MM.1S (cell line): ENCODE measurements at regions not wholly inside any gene's neighbourhood (a gene's known extent, or its start where the extent isn't known, plus 50 kb on each side); places are given as distances from the start of the nearest gene placed in this dataset.

Experiments
- DNase-seq: peaks from one replicate; pipeline ENCODE4 v3.0.0-alpha.2; 2015
- H2AFZ ChIP-seq: fragments of 300-600 bp; sonication (generic); 2 replicates; pipeline ENCODE4 v1.6.0; 2016; ENCODE audit warnings: antibody characterized with exemption, low read length
- H3F3A ChIP-seq: fragments of 300-600 bp; sonication (generic); 2 replicates; pipeline ENCODE4 v1.6.1; 2016; ENCODE audit warnings: mild to moderate bottlenecking, antibody characterized with exemption, low read length, moderate library complexity, mixed read lengths; ENCODE audit not compliant: insufficient read depth
- H3K27ac ChIP-seq: fragments of 300-600 bp; sonication (generic); 2 replicates; pipeline ENCODE4 v1.5.1; 2016; ENCODE audit warnings: mild to moderate bottlenecking, low read length
- H3K27me3 ChIP-seq: fragments of 300-600 bp; sonication (generic); replicated peaks from 2 replicates; pipeline ENCODE4 v1.6.0; 2016; ENCODE audit warnings: low read length; ENCODE audit not compliant: insufficient read depth
- H3K36me3 ChIP-seq: fragments of 300-600 bp; sonication (generic); replicated peaks from 2 replicates; pipeline ENCODE4 v1.6.1; 2016; ENCODE audit warnings: mild to moderate bottlenecking, low read length, mixed read lengths; ENCODE audit not compliant: insufficient read depth
- H3K4me1 ChIP-seq: fragments of 300-600 bp; sonication (generic); 2 replicates; pipeline ENCODE4 v1.6.1; 2016; ENCODE audit warnings: low read length, mixed read lengths
- H3K4me2 ChIP-seq: fragments of 300-600 bp; sonication (generic); 2 replicates; pipeline ENCODE4 v1.6.0; 2016; ENCODE audit warnings: low read depth, low read length
- H3K4me3 ChIP-seq: fragments of 300-600 bp; sonication (generic); 2 replicates; pipeline ENCODE4 v1.5.1; 2016; ENCODE audit warnings: low read length, mixed read lengths
- H3K79me2 ChIP-seq: fragments of 300-600 bp; sonication (generic); 2 replicates; pipeline ENCODE4 v1.6.1; 2016; ENCODE audit warnings: mixed run types, low read length, mixed read lengths
- H3K9ac ChIP-seq: fragments of 300-600 bp; sonication (generic); 2 replicates; pipeline ENCODE4 v1.6.1; 2016; ENCODE audit warnings: low read length, mixed read lengths
- H3K9me2 ChIP-seq: fragments of 300-600 bp; sonication (generic); replicated peaks from 2 replicates; pipeline ENCODE4 v1.6.1; 2016; ENCODE audit warnings: mild to moderate bottlenecking, low read length, mixed read lengths; ENCODE audit not compliant: insufficient read depth
- H3K9me3 ChIP-seq: fragments of 300-600 bp; sonication (generic); replicated peaks from 2 replicates; pipeline ENCODE4 v1.6.1; 2016; ENCODE audit warnings: mild to moderate bottlenecking, low read length, mixed read lengths; ENCODE audit not compliant: insufficient read depth
- H4K20me1 ChIP-seq: fragments of 300-600 bp; sonication (generic); 2 replicates; pipeline ENCODE4 v1.6.1; 2016; ENCODE audit warnings: mild to moderate bottlenecking, low read length, moderate library complexity, mixed read lengths; ENCODE audit not compliant: insufficient read depth
- CTCF ChIP-seq: fragments of 300-600 bp; sonication (generic); IDR thresholded peaks from 2 replicates; pipeline ENCODE4 v1.5.1; 2016; ENCODE audit warnings: antibody characterized with exemption, low read length, mixed read lengths
- EZH2 ChIP-seq: fragments of 300-600 bp; sonication (generic); optimal IDR thresholded peaks from 2 replicates; pipeline ENCODE3; 2017; ENCODE audit warnings: low read depth, mild to moderate bottlenecking, antibody characterized with exemption, low read length, mixed read lengths
- EZH2phosphoT487 ChIP-seq: fragments of 300-600 bp; sonication (generic); IDR thresholded peaks from 2 replicates; pipeline ENCODE4 v1.6.1; 2018; ENCODE audit warnings: antibody characterized with exemption, low read length

- H3K27ac ChIP-seq = no peak overlapping the region
- no peak overlapping the region for H3K4me2 ChIP-seq
- no peak overlapping the region for H2AFZ ChIP-seq
- H3K79me2 ChIP-seq = no peaks in the 10 kb centered on the region
- no peaks in the 10 kb centered on the region for H3K4me1 ChIP-seq
- no peak for DNase-seq
- no peaks in the 10 kb centered on the region for H3F3A ChIP-seq
- H3K27me3 ChIP-seq = no peaks in the 10 kb centered on the region
- H4K20me1 ChIP-seq = no peaks in the 10 kb centered on the region
- H3K9me2 ChIP-seq = no peaks in the 10 kb centered on the region
- no peaks in the 10 kb centered on the region for H3K9me3 ChIP-seq
- H3K9ac ChIP-seq = no peak overlapping the region
- H3K4me3 ChIP-seq = no peak overlapping the region
- no peak for TF ChIP-seq EZH2
- no peak for TF ChIP-seq CTCF
- no peak for TF ChIP-seq EZH2phosphoT487
- H3K36me3 ChIP-seq = no peaks in the 10 kb centered on the region
Observed at GRCh38 chr20:6582449-6582848, 185.0 kb upstream of the BMP2 start.

- Histone ChIP-seq H3K9me2 (no peaks in the 10 kb centered on the region), H3K4me1 (peaks cover 14% of the 10 kb centered on the region), H3K9me3 (no peaks in the 10 kb centered on the region), H2AFZ (no peak overlapping the region), H3K4me2 (no peak overlapping the region), H3F3A (peaks cover 12% of the 10 kb centered on the region), H4K20me1 (no peaks in the 10 kb centered on the region), H3K27me3 (no peaks in the 10 kb centered on the region), H3K9ac (no peak overlapping the region), H3K79me2 (no peaks in the 10 kb centered on the region), H3K27ac (no peak overlapping the region), H3K4me3 (no peak overlapping the region), H3K36me3 (no peaks in the 10 kb centered on the region)
- TF ChIP-seq EZH2 = no peak
- no peak for TF ChIP-seq CTCF
- TF ChIP-seq EZH2phosphoT487 = no peak
- DNase-seq = no peak
Observed at GRCh38 chr20:6580486-6580885, 187.0 kb upstream of the BMP2 start.

- no peak for DNase-seq
- Histone ChIP-seq H3F3A (peaks cover 15% of the 10 kb centered on the region), H2AFZ (no peak overlapping the region), H3K36me3 (no peaks in the 10 kb centered on the region), H3K4me1 (peaks cover 20% of the 10 kb centered on the region), H4K20me1 (no peaks in the 10 kb centered on the region), H3K9me3 (no peaks in the 10 kb centered on the region), H3K9ac (no peak overlapping the region), H3K9me2 (no peaks in the 10 kb centered on the region), H3K4me2 (no peak overlapping the region), H3K27ac (no peak overlapping the region), H3K27me3 (no peaks in the 10 kb centered on the region), H3K4me3 (no peak overlapping the region), H3K79me2 (no peaks in the 10 kb centered on the region)
- TF ChIP-seq CTCF = no peak
- no peak for TF ChIP-seq EZH2phosphoT487
Observed at GRCh38 chr20:6579824-6580223, 187.7 kb upstream of the BMP2 start.

GRCh38 chr20:6579417-6579816, 188.1 kb upstream of the BMP2 start:
- no peak overlapping the region for H3K27ac ChIP-seq
- H3K4me3 ChIP-seq = no peak overlapping the region
- no peaks in the 10 kb centered on the region for H3K36me3 ChIP-seq
- H3F3A ChIP-seq = peaks cover 15% of the 10 kb centered on the region
- no peak overlapping the region for H3K4me2 ChIP-seq
- H3K4me1 ChIP-seq = peaks cover 20% of the 10 kb centered on the region
- no peak overlapping the region for H2AFZ ChIP-seq
- H3K9me2 ChIP-seq = no peaks in the 10 kb centered on the region
- no peaks in the 10 kb centered on the region for H3K27me3 ChIP-seq
- TF ChIP-seq EZH2 (no peak), CTCF (no peak), EZH2phosphoT487 (no peak)
- H3K9ac ChIP-seq = no peak overlapping the region
- no peaks in the 10 kb centered on the region for H3K9me3 ChIP-seq
- H4K20me1 ChIP-seq = no peaks in the 10 kb centered on the region
- H3K79me2 ChIP-seq = no peaks in the 10 kb centered on the region
- DNase-seq = no peak
